HCEC 1CT (cell line): ENCODE measurements at regions not wholly inside any gene's neighbourhood (a gene's known extent, or its start where the extent isn't known, plus 50 kb on each side); places are given as distances from the start of the nearest gene placed in this dataset.
A peak's percentile ranks its signal among the peaks of the same experiment; 100 is the strongest.

Experiments used
- DNase-seq: peaks from one replicate; pipeline ENCODE4 v3.0.0-alpha.2; 2017

GRCh38 chr2:18860179-18860578 is 270.8 kb upstream of the NT5C1B start:
- no peak for DNase-seq

- peak; percentile 5 for DNase-seq
Measured at GRCh38 chr2:18856765-18857164, 267.4 kb upstream of the NT5C1B start.

GRCh38 chr2:18855027-18855426 is 265.7 kb upstream of the NT5C1B start:
- peak; percentile 30 for DNase-seq

- DNase-seq, result no peak
Measured at GRCh38 chr2:18849841-18850578, 260.6 kb upstream of the NT5C1B start.

- no peak for DNase-seq
Measured at GRCh38 chr2:18848646-18849045, 259.3 kb upstream of the NT5C1B start.

GRCh38 chr2:18845854-18846445 is 256.6 kb upstream of the NT5C1B start:
- no peak for DNase-seq

GRCh38 chr2:18842836-18843235 is 253.5 kb upstream of the NT5C1B start:
- no peak for DNase-seq

GRCh38 chr2:18841248-18842150 is 252.1 kb upstream of the NT5C1B start:
- no peak for DNase-seq

GRCh38 chr2:18837240-18837639 is 247.9 kb upstream of the NT5C1B start:
- no peak for DNase-seq

GRCh38 chr2:18836436-18836835 is 247.1 kb upstream of the NT5C1B start:
- no peak for DNase-seq

GRCh38 chr2:18835787-18836186 is 246.4 kb upstream of the NT5C1B start:
- no peak for DNase-seq

GRCh38 chr2:18834341-18834740 is 245.0 kb upstream of the NT5C1B start:
- DNase-seq, result peak; percentile 89

- no peak for DNase-seq
Measured at GRCh38 chr2:18833941-18834340, 244.6 kb upstream of the NT5C1B start.

- no peak for DNase-seq
Measured at GRCh38 chr2:18831916-18832510, 242.6 kb upstream of the NT5C1B start.

GRCh38 chr2:18830962-18831361 is 241.6 kb upstream of the NT5C1B start:
- no peak for DNase-seq

- DNase-seq, result peak; percentile 54
Measured at GRCh38 chr2:18829976-18830375, 240.6 kb upstream of the NT5C1B start.

- DNase-seq, result peak; percentile 83
Measured at GRCh38 chr2:18829251-18829902, 240.0 kb upstream of the NT5C1B start.

- DNase-seq, result no peak
Measured at GRCh38 chr2:18828296-18828695, 238.9 kb upstream of the NT5C1B start.

GRCh38 chr2:18825838-18826237 is 236.5 kb upstream of the NT5C1B start:
- DNase-seq, result no peak

GRCh38 chr2:18824915-18825314 is 235.5 kb upstream of the NT5C1B start:
- no peak for DNase-seq

- no peak for DNase-seq
Measured at GRCh38 chr2:18824325-18824790, 235.0 kb upstream of the NT5C1B start.

- DNase-seq, result no peak
Measured at GRCh38 chr2:18821431-18821830, 232.1 kb upstream of the NT5C1B start.

- no peak for DNase-seq
Measured at GRCh38 chr2:18820966-18821365, 231.6 kb upstream of the NT5C1B start.
